Right lobe of liver (tissue), 6 donors: ENCODE measurements at regions not wholly inside any gene's neighbourhood (a gene's known extent, or its start where the extent isn't known, plus 50 kb on each side); places are given as distances from the start of the nearest gene placed in this dataset.

Source experiments
- ATAC-seq, 4 donors: fragments of 200-7000 bp; cut with Tn5 transposase; one replicate each; pipeline ENCODE4 v1.9.1; 2020; ENCODE audit warnings: mild to moderate bottlenecking in 4 of 4, moderate library complexity in 4 of 4
- DNase-seq, 3 donors: peaks; one replicate each; pipeline ENCODE4 v3.0.0-alpha.2; 2020
- H3K27ac ChIP-seq, 3 donors: fragments of 200-600 bp; one replicate each; pipeline ENCODE4 v1.8.0; 2022
- H3K27me3 ChIP-seq, 2 donors: fragments of 200-600 bp; one replicate each; pipeline ENCODE4 v1.8.0; 2022
- H3K36me3 ChIP-seq, 4 donors: fragments of 200-600 bp; sonication (generic) in 1 of 4; one replicate each; pipeline versions ENCODE4 v1.5.1 to v1.8.0; 2017 to 2022; ENCODE audit warnings: control low read depth in 1 of 4
- H3K4me1 ChIP-seq, 4 donors: fragments of 200-600 bp; sonication (generic) in 1 of 4; one replicate each; pipeline versions ENCODE4 v1.5.1 to v1.8.0; 2017 to 2022; ENCODE audit warnings: control low read depth in 1 of 4
- H3K4me3 ChIP-seq, 3 donors: fragments of 200-600 bp; one replicate each; pipeline ENCODE4 v1.8.0; 2022
- H3K9me3 ChIP-seq, 4 donors: fragments of 200-600 bp; sonication (generic) in 1 of 4; one replicate each; pipeline versions ENCODE4 v1.5.1 to v1.8.0; 2017 to 2022; ENCODE audit warnings: control low read depth in 1 of 4
- POLR2A ChIP-seq: fragments of 450-650 bp; IDR thresholded peaks from one replicate; pipeline ENCODE4 v1.6.1; 2017; ENCODE audit warnings: antibody characterized with exemption, mild to moderate bottlenecking
- WGBS: methylation state at CpG from one replicate; pipeline ENCODE4 v1.1.6; 2018; ENCODE audit warnings: low coverage, low lambda C conversion rate; ENCODE audit not compliant: insufficient coverage; ENCODE audit errors: missing lambda C conversion rate; 5-methylcytosine and 5-hydroxymethylcytosine counted together
- intact Hi-C, 2 donors: fragments of 100-400 bp; cut with DNase I; formaldehyde crosslinking; loops; one replicate each; pipeline versions ENCODE4 v1.11.2 to v1.14.1; 2022
- TF ChIP-seq, protein P1 (sequence below), 4 donors: fragments of 200-600 bp in 3 of 4; fragments of 450-650 bp in 1 of 4; IDR thresholded peaks; one replicate each; pipeline versions ENCODE4 v1.5.1 to v1.8.0; 2016 to 2022; ENCODE audit warnings: antibody characterized with exemption in 4 of 4, mild to moderate bottlenecking in 2 of 4
- donor health status: DM: no; HTN: yes; CAD: no.
- donor health status: DM: no; HTN: no; CAD: no.
- donor health status: DM: no; HTN: no; CAD: no.
- donor health status: DM: no; HTN: yes; CAD: no.
- donor health status: DM: no; HTN: yes; CAD: no.

DNA sequence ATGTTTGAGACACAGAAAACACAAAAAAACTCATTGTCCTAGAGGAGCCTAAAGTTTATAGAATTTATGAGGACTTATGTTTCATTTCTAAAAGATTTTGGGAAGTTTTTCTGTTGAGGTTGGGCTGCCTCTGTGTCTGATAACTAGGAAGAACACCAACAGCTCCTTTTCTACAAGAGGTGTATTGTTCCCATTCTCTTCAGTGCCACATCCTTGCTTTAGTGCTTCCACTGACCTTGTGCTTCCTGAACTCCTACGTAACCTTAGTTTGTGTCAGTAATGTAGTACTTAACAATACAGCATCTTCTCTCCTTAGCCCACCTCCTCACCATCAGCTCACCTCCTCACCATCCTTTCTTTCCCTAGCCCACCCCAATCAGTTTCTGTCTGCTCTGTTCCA, 117.3 kb upstream of the TNC start:
- no peak overlapping the region for H3K4me3 ChIP-seq
- DNase-seq (no peak), ATAC-seq (no peak)
- no peaks in the 10 kb centered on the region for H3K36me3 ChIP-seq
- no peaks in the 10 kb centered on the region for H3K9me3 ChIP-seq
- 82% methylated on average over 1 of the region's 1 CpG for WGBS
- TF ChIP-seq POLR2A = no peak
- TF ChIP-seq, protein P1, sequence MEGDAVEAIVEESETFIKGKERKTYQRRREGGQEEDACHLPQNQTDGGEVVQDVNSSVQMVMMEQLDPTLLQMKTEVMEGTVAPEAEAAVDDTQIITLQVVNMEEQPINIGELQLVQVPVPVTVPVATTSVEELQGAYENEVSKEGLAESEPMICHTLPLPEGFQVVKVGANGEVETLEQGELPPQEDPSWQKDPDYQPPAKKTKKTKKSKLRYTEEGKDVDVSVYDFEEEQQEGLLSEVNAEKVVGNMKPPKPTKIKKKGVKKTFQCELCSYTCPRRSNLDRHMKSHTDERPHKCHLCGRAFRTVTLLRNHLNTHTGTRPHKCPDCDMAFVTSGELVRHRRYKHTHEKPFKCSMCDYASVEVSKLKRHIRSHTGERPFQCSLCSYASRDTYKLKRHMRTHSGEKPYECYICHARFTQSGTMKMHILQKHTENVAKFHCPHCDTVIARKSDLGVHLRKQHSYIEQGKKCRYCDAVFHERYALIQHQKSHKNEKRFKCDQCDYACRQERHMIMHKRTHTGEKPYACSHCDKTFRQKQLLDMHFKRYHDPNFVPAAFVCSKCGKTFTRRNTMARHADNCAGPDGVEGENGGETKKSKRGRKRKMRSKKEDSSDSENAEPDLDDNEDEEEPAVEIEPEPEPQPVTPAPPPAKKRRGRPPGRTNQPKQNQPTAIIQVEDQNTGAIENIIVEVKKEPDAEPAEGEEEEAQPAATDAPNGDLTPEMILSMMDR (IDR thresholded peaks at IDR 0.05) = no peak
- H3K27me3 ChIP-seq = no peaks in the 10 kb centered on the region
- H3K4me1 ChIP-seq = no peaks in the 10 kb centered on the region
- intact Hi-C loops = no loop called here
- H3K27ac ChIP-seq = no peak overlapping the region

- ATAC-seq = no peak
Observed at GRCh38 chr9:115237385-115237998, 119.5 kb upstream of the TNC start.

GRCh38 chr9:115240676-115241075, 122.7 kb upstream of the TNC start:
- no peaks in the 10 kb centered on the region for H3K27me3 ChIP-seq
- no peaks in the 10 kb centered on the region for H3K36me3 ChIP-seq
- no peaks in the 10 kb centered on the region for H3K9me3 ChIP-seq
- TF ChIP-seq POLR2A = no peak
- TF ChIP-seq, protein P1 (IDR thresholded peaks at IDR 0.05) = no peak
- no peaks in the 10 kb centered on the region for H3K4me1 ChIP-seq
- 72% methylated on average over 1 of the region's 1 CpG for WGBS
- intact Hi-C loops = no loop called here
- no peak overlapping the region for H3K4me3 ChIP-seq
- no peak for ATAC-seq
- no peak overlapping the region for H3K27ac ChIP-seq
- no peak for DNase-seq

More at GRCh38 chr9:115237385-115237998, 119.5 kb upstream of the TNC start:
- DNase-seq = no peak
- H3K4me3 ChIP-seq = no peak overlapping the region
- no peaks in the 10 kb centered on the region for H3K27me3 ChIP-seq
- WGBS = 58% methylated on average over 6 of the region's 7 CpGs
- H3K36me3 ChIP-seq = no peaks in the 10 kb centered on the region
- no peak for TF ChIP-seq POLR2A
- TF ChIP-seq, protein P1 (IDR thresholded peaks at IDR 0.05) = no peak
- no peaks in the 10 kb centered on the region for H3K4me1 ChIP-seq
- no peaks in the 10 kb centered on the region for H3K9me3 ChIP-seq
- H3K27ac ChIP-seq = no peak overlapping the region
- intact Hi-C loops = no loop called here

GRCh38 chr9:115241641-115242040, 123.7 kb upstream of the TNC start:
- no peaks in the 10 kb centered on the region for H3K27me3 ChIP-seq
- no peak for DNase-seq
- no peak overlapping the region for H3K4me3 ChIP-seq
- H3K9me3 ChIP-seq = no peaks in the 10 kb centered on the region
- no peak for ATAC-seq
- H3K27ac ChIP-seq = no peak overlapping the region
- intact Hi-C loops = no loop called here
- TF ChIP-seq POLR2A = no peak
- TF ChIP-seq, protein P1 (IDR thresholded peaks at IDR 0.05) = no peak
- WGBS = 50% methylated on average over 2 of the region's 2 CpGs
- H3K36me3 ChIP-seq = no peaks in the 10 kb centered on the region
- no peaks in the 10 kb centered on the region for H3K4me1 ChIP-seq

GRCh38 chr9:115249488-115249887, 131.5 kb upstream of the TNC start:
- no peaks in the 10 kb centered on the region for H3K36me3 ChIP-seq
- H3K27ac ChIP-seq = no peak overlapping the region
- TF ChIP-seq POLR2A = no peak
- TF ChIP-seq, protein P1 (IDR thresholded peaks at IDR 0.05) = no peak
- no peak overlapping the region for H3K4me3 ChIP-seq
- DNase-seq (no peak), ATAC-seq (no peak)
- no peaks in the 10 kb centered on the region for H3K4me1 ChIP-seq
- 81% methylated on average over 3 of the region's 3 CpGs for WGBS
- intact Hi-C loops = no loop called here
- no peaks in the 10 kb centered on the region for H3K9me3 ChIP-seq
- no peaks in the 10 kb centered on the region for H3K27me3 ChIP-seq
